MM.1S (cell line): ENCODE measurements at regions not wholly inside any gene's neighbourhood (a gene's known extent, or its start where the extent isn't known, plus 50 kb on each side); places are given as distances from the start of the nearest gene placed in this dataset.

ENCODE experiments used
- EZH2 ChIP-seq: fragments of 300-600 bp; sonication (generic); optimal IDR thresholded peaks from 2 replicates; pipeline ENCODE3; 2017; ENCODE audit warnings: low read depth, mild to moderate bottlenecking, antibody characterized with exemption, low read length, mixed read lengths
- TF ChIP-seq, protein P1 (sequence below): fragments of 300-600 bp; sonication (generic); IDR thresholded peaks from 2 replicates; pipeline ENCODE4 v1.5.1; 2016; ENCODE audit warnings: antibody characterized with exemption, low read length, mixed read lengths

DNA sequence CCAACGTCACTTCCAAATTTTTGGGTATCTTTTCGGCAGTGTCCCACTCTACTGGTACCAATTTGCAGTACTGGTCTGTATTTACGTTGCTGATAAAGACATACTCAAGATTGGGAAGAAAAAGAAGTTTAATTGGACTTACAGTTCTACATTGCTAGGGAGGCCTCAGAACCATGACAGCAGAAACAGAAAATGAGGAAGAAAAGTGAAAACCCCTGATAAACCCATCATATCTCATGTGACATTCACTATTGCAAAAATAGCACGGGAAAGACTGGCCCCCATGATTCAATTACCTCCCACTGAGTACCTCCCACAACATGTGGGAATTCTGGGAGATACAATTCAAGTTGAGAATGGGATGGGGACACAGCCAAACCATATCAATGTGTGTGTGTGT lies 364.0 kb upstream of the KCND2 start:
- TF ChIP-seq, protein P1, sequence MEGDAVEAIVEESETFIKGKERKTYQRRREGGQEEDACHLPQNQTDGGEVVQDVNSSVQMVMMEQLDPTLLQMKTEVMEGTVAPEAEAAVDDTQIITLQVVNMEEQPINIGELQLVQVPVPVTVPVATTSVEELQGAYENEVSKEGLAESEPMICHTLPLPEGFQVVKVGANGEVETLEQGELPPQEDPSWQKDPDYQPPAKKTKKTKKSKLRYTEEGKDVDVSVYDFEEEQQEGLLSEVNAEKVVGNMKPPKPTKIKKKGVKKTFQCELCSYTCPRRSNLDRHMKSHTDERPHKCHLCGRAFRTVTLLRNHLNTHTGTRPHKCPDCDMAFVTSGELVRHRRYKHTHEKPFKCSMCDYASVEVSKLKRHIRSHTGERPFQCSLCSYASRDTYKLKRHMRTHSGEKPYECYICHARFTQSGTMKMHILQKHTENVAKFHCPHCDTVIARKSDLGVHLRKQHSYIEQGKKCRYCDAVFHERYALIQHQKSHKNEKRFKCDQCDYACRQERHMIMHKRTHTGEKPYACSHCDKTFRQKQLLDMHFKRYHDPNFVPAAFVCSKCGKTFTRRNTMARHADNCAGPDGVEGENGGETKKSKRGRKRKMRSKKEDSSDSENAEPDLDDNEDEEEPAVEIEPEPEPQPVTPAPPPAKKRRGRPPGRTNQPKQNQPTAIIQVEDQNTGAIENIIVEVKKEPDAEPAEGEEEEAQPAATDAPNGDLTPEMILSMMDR = no peak
- no peak for TF ChIP-seq EZH2
